Fibroblast of skin of right quadriceps (primary cell): ENCODE measurements at regions not wholly inside any gene's neighbourhood (a gene's known extent, or its start where the extent isn't known, plus 50 kb on each side); places are given as distances from the start of the nearest gene placed in this dataset.

Experiments used
- DNase-seq: peaks from one replicate; pipeline ENCODE4 v3.0.0-alpha.2; 2013

- no peak for DNase-seq
These were observed 583.8 kb downstream of the BRINP1 start for GRCh38 chr9:118785456-118785855.

GRCh38 chr9:118786877-118787276 lies 582.4 kb downstream of the BRINP1 start:
- DNase-seq = no peak

GRCh38 chr9:118809160-118809625 lies 560.0 kb downstream of the BRINP1 start:
- DNase-seq = no peak

GRCh38 chr9:118829334-118829733 lies 539.9 kb downstream of the BRINP1 start:
- DNase-seq = peak; percentile 5

GRCh38 chr9:118832371-118832770 lies 536.9 kb downstream of the BRINP1 start:
- DNase-seq = no peak

GRCh38 chr9:118836891-118837290 lies 532.3 kb downstream of the BRINP1 start:
- DNase-seq = no peak

- no peak for DNase-seq
These were observed 497.7 kb downstream of the BRINP1 start for GRCh38 chr9:118871531-118871930.

- DNase-seq = peak; percentile 82
These were observed 486.6 kb downstream of the BRINP1 start for GRCh38 chr9:118882684-118883083.

GRCh38 chr9:118883411-118883810 lies 485.8 kb downstream of the BRINP1 start:
- DNase-seq = no peak

- DNase-seq = no peak
These were observed 478.0 kb downstream of the BRINP1 start for GRCh38 chr9:118891213-118891612.

- no peak for DNase-seq
These were observed 472.8 kb downstream of the BRINP1 start for GRCh38 chr9:118896324-118897000.

GRCh38 chr9:118918180-118918579 lies 451.1 kb downstream of the BRINP1 start:
- no peak for DNase-seq

- DNase-seq = no peak
These were observed 440.5 kb downstream of the BRINP1 start for GRCh38 chr9:118928722-118929121.

- peak; percentile 85 for DNase-seq
These were observed 439.9 kb downstream of the BRINP1 start for GRCh38 chr9:118929287-118929686.

- no peak for DNase-seq
These were observed 437.3 kb downstream of the BRINP1 start for GRCh38 chr9:118931941-118932340.

- DNase-seq = no peak
These were observed 430.7 kb downstream of the BRINP1 start for GRCh38 chr9:118938581-118938980.

- no peak for DNase-seq
These were observed 428.8 kb downstream of the BRINP1 start for GRCh38 chr9:118940473-118940872.

- no peak for DNase-seq
These were observed 422.6 kb downstream of the BRINP1 start for GRCh38 chr9:118946669-118947068.

GRCh38 chr9:118954857-118955256 lies 414.4 kb downstream of the BRINP1 start:
- DNase-seq = no peak

- peak; percentile 20 for DNase-seq
These were observed 411.6 kb downstream of the BRINP1 start for GRCh38 chr9:118957585-118957984.

GRCh38 chr9:118959366-118959765 lies 409.9 kb downstream of the BRINP1 start:
- DNase-seq = no peak

- DNase-seq = peak; percentile 92
These were observed 407.4 kb downstream of the BRINP1 start for GRCh38 chr9:118961857-118962256.

- peak; percentile 59 for DNase-seq
These were observed 406.8 kb downstream of the BRINP1 start for GRCh38 chr9:118962426-118962825.

GRCh38 chr9:118963674-118964073 lies 405.6 kb downstream of the BRINP1 start:
- DNase-seq = no peak

- no peak for DNase-seq
These were observed 401.3 kb downstream of the BRINP1 start for GRCh38 chr9:118967901-118968300.
